ENCODE measurements at regions not wholly inside any gene's neighbourhood (a gene's known extent, or its start where the extent isn't known, plus 50 kb on each side); places are given as distances from the start of the nearest gene placed in this dataset.

GRCh38 chr20:6685626-6686025 lies 81.9 kb upstream of the BMP2 start:
- Histone ChIP-seq H3K27me3 (ENCODE audit: control insufficient read depth, insufficient read depth, low read length) (no peaks in the 10 kb centered on the region), H3K27ac (ENCODE audit: low read depth, low read length) (no peak overlapping the region), H3K9me3 (ENCODE audit: control insufficient read depth, insufficient read depth, low read length) (no peaks in the 10 kb centered on the region), H3K4me3 (ENCODE audit: low read depth, low read length) (no peak overlapping the region)
- ChIA-PET CTCF (no interaction called here), POLR2A (no interaction called here)
- no peak for TF ChIP-seq CTCF (IDR thresholded peaks at IDR 0.05; ENCODE audit: low read depth, low read length)
- DNase-seq (ENCODE audit: low read depth, low spot score), result no peak

- POLR2A ChIA-PET, result no interaction called here
- Histone ChIP-seq H3K27ac (ENCODE audit: low read depth, low read length) (no peak overlapping the region), H3K4me3 (ENCODE audit: low read depth, low read length) (no peak overlapping the region), H3K9me3 (ENCODE audit: control insufficient read depth, insufficient read depth, low read length) (no peaks in the 10 kb centered on the region), H3K27me3 (ENCODE audit: control insufficient read depth, insufficient read depth, low read length) (no peaks in the 10 kb centered on the region)
- no peak for TF ChIP-seq CTCF (IDR thresholded peaks at IDR 0.05; ENCODE audit: low read depth, low read length)
- DNase-seq (ENCODE audit: low read depth, low spot score), result no peak
- CTCF ChIA-PET, result interaction anchor here (0.5 kb wide), 1 partner anchor 80 kb away, joined by 3 read pairs; no protein-coding TSS in a partner anchor
These were observed 82.3 kb upstream of the BMP2 start for GRCh38 chr20:6685181-6685582.

- peaks cover 3% of the 10 kb centered on the region for H3K27me3 ChIP-seq (ENCODE audit: control insufficient read depth, insufficient read depth, low read length)
- ChIA-PET CTCF (interaction anchor here (1.5 kb wide), 1 partner anchor 82 kb away, joined by 4 read pairs; no protein-coding TSS in a partner anchor), POLR2A (no interaction called here)
- H3K27ac ChIP-seq (ENCODE audit: low read depth, low read length), result no peak overlapping the region
- no peak for TF ChIP-seq CTCF (IDR thresholded peaks at IDR 0.05; ENCODE audit: low read depth, low read length)
- H3K4me3 ChIP-seq (ENCODE audit: low read depth, low read length), result no peak overlapping the region
- DNase-seq (ENCODE audit: low read depth, low spot score), result no peak
- no peaks in the 10 kb centered on the region for H3K9me3 ChIP-seq (ENCODE audit: control insufficient read depth, insufficient read depth, low read length)
These were observed 84.2 kb upstream of the BMP2 start for GRCh38 chr20:6683021-6683977.

GRCh38 chr20:6680854-6681253 lies 86.6 kb upstream of the BMP2 start:
- TF ChIP-seq CTCF (IDR thresholded peaks at IDR 0.05; ENCODE audit: low read depth, low read length), result no peak
- Histone ChIP-seq H3K27ac (ENCODE audit: low read depth, low read length) (no peak overlapping the region), H3K27me3 (ENCODE audit: control insufficient read depth, insufficient read depth, low read length) (peaks cover 3% of the 10 kb centered on the region), H3K4me3 (ENCODE audit: low read depth, low read length) (no peak overlapping the region), H3K9me3 (ENCODE audit: control insufficient read depth, insufficient read depth, low read length) (no peaks in the 10 kb centered on the region)
- ChIA-PET POLR2A (no interaction called here), CTCF (interaction anchor here (1.4 kb wide), 1 partner anchor 147 kb away, joined by 3 read pairs; no protein-coding TSS in a partner anchor)
- DNase-seq (ENCODE audit: low read depth, low spot score), result no peak

GRCh38 chr20:6680441-6680840 lies 87.0 kb upstream of the BMP2 start:
- ChIA-PET POLR2A (no interaction called here), CTCF (interaction anchor here (1.4 kb wide), 1 partner anchor 148 kb away, joined by 3 read pairs; no protein-coding TSS in a partner anchor)
- Histone ChIP-seq H3K9me3 (ENCODE audit: control insufficient read depth, insufficient read depth, low read length) (no peaks in the 10 kb centered on the region), H3K27me3 (ENCODE audit: control insufficient read depth, insufficient read depth, low read length) (peaks cover 3% of the 10 kb centered on the region), H3K27ac (ENCODE audit: low read depth, low read length) (no peak overlapping the region), H3K4me3 (ENCODE audit: low read depth, low read length) (no peak overlapping the region)
- no peak for TF ChIP-seq CTCF (IDR thresholded peaks at IDR 0.05; ENCODE audit: low read depth, low read length)
- DNase-seq (ENCODE audit: low read depth, low spot score), result no peak

Measured in AG04450 (cell line).